HG03139 (cell line): ENCODE measurements at regions not wholly inside any gene's neighbourhood (a gene's known extent, or its start where the extent isn't known, plus 50 kb on each side); places are given as distances from the start of the nearest gene placed in this dataset.
A peak's percentile ranks its signal among the peaks of the same experiment; 100 is the strongest.

ENCODE experiments used
- ATAC-seq: cut with Tn5 transposase; IDR thresholded peaks from one replicate; pipeline ENCODE4 v1.9.1; 2021; ENCODE audit not compliant: unreplicated experiment

GRCh38 chr11:32531528-32531927 is 52.1 kb upstream of the EIF3M start:
- no peak for ATAC-seq

GRCh38 chr11:32529994-32530588 is 53.5 kb upstream of the EIF3M start:
- peak; percentile 98 for ATAC-seq

- no peak for ATAC-seq
Measured at GRCh38 chr11:32527261-32528175, 56.1 kb upstream of the EIF3M start.

DNA sequence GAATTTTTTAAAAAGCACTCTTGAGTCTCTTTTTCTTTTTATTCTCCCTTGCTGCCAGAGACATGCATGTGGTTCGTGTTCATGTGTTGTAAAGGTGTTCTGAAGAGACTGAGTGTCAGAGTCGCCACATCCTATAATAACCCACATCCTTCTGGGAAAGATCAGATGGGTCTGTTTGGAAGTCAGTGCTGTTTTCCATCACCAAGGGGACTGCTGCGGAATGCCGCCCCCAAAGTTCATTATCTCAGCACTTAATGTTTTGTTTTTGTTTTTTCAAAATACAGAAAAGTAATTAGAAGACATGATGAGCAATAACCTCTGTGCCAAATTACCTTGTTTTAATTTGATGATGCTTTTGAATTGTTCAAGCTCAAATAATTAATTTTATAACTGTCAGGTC is 56.9 kb upstream of the EIF3M start:
- ATAC-seq: no peak

GRCh38 chr11:32511926-32512325 is 71.7 kb upstream of the EIF3M start:
- no peak for ATAC-seq

DNA sequence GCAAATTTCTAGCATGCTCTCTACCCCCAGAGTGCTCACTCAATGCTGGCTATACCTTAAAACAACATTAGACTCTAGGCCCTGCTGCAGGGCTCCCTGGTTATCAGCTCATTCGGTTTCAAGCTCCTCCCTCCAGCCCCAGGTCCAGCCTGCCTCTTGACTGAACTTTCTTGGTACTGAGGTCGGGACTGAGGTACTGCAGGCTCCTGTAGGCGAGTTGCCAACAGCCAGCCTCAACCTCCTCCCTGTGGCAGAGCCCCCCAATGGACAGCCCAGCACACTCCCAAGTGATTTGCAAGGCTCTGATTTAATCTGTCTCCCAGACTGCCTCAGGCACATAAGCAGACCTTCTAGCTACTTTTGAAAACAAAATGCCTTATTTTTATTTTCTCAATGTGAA is 73.6 kb upstream of the EIF3M start:
- ATAC-seq: no peak

- no peak for ATAC-seq
Measured at GRCh38 chr11:32508780-32509179, 73.4 kb upstream of the WT1 start.

- ATAC-seq: no peak
Measured at GRCh38 chr11:32500001-32500400, 64.7 kb upstream of the WT1 start.

- ATAC-seq: no peak
Measured at GRCh38 chr11:32497951-32498350, 62.6 kb upstream of the WT1 start.

DNA sequence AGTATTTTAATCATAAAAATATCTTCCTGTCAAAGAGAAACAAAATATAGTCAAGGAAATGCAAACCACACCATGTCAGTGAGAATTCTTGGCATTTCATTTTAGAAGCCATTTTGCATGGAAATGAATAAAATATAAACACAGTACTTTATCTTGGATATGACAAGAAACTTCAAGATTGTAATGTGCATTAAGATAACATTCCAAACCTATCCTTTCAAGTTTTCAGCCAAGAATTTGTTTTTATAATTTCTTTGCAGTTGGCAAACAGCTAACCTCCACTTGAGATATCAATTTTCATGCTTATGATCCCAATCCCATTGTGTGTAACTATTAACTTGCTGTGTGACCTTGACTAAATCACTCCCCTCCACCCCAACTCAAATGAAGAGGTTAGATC is 59.3 kb upstream of the WT1 start:
- ATAC-seq: no peak

DNA sequence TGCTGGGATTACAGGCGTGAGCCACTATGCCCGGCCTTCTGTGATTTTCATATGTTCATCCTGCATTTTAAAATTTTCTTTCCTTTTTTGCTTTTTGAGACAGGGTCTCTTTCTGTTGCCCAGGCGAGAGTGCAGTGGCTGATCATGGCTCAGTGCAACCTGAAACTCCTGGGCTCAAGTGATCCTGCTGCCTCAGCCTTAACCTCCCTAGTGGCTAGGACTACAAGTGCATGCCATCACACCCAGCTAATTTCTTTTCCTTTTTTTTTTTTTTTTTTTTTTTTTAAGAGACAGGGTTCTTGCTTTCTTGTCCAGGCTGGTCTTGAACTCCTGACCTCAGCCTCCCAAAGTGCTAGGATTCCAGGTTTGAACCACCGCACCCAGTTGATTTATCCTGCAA is 54.1 kb upstream of the WT1 start:
- ATAC-seq: no peak

GRCh38 chr11:32487270-32487669 is 51.9 kb upstream of the WT1 start:
- no peak for ATAC-seq

DNA sequence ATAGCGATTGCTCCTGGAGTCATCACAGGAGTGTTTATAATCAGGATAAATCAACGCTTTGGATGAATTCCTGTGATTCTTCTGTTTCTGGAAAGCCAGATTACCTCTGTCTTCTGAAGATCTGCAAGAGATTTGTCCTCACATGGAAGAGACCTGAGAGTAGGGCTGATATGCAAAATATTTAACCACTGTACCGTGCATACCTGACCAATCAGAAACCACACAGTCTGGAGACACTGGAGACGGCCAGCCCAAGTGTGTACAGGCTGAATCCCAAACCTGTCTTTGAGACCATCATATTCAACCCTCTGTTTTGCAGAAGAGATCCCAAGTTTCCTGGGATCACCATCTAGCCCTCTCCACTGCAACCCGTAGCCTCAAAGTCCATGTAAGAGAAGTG is 50.4 kb upstream of the WT1 start:
- no peak for ATAC-seq
